AG09309 (cell line): ENCODE measurements at regions not wholly inside any gene's neighbourhood (a gene's known extent, or its start where the extent isn't known, plus 50 kb on each side); places are given as distances from the start of the nearest gene placed in this dataset.

Experiments
- DNase-seq: peaks from one replicate; pipeline ENCODE4 v3.0.0-alpha.2; 2010; ENCODE audit warnings: low read depth
- H3K4me3 ChIP-seq: 2 replicates; pipeline ENCODE4 v1.5.1; 2011; ENCODE audit warnings: mild to moderate bottlenecking, low read depth, low read length, moderate library complexity; ENCODE audit not compliant: control insufficient read depth
- CTCF ChIP-seq: IDR thresholded peaks from 2 replicates; pipeline ENCODE4 v1.5.1; 2011; ENCODE audit warnings: mild to moderate bottlenecking, low read depth, low read length, inconsistent platforms; ENCODE audit not compliant: insufficient read depth, control insufficient read depth; ENCODE audit errors: missing control alignments

- DNase-seq: no peak
- no peak for TF ChIP-seq CTCF
- H3K4me3 ChIP-seq: no peak overlapping the region
Measured at GRCh38 chr4:58522765-58523382, 1412.7 kb upstream of the IGFBP7 start.

GRCh38 chr4:58515226-58515625 lies 1405.0 kb upstream of the IGFBP7 start:
- no peak overlapping the region for H3K4me3 ChIP-seq
- TF ChIP-seq CTCF: no peak

GRCh38 chr4:58514299-58514698 lies 1404.1 kb upstream of the IGFBP7 start:
- DNase-seq: no peak
- no peak overlapping the region for H3K4me3 ChIP-seq
- no peak for TF ChIP-seq CTCF

More at GRCh38 chr4:58515226-58515625, 1405.0 kb upstream of the IGFBP7 start:
- no peak for DNase-seq

- TF ChIP-seq CTCF: no peak
Measured at GRCh38 chr4:58510652-58511051, 1400.5 kb upstream of the IGFBP7 start.

GRCh38 chr4:58507079-58507478 lies 1396.9 kb upstream of the IGFBP7 start:
- no peak for TF ChIP-seq CTCF

More at GRCh38 chr4:58510652-58511051, 1400.5 kb upstream of the IGFBP7 start:
- DNase-seq: no peak
- no peak overlapping the region for H3K4me3 ChIP-seq

GRCh38 chr4:58502839-58503238 lies 1392.7 kb upstream of the IGFBP7 start:
- no peak for DNase-seq
- TF ChIP-seq CTCF: no peak
- H3K4me3 ChIP-seq: no peak overlapping the region

More at GRCh38 chr4:58507079-58507478, 1396.9 kb upstream of the IGFBP7 start:
- no peak overlapping the region for H3K4me3 ChIP-seq
- no peak for DNase-seq
